ENCODE measurements at regions not wholly inside any gene's neighbourhood (a gene's known extent, or its start where the extent isn't known, plus 50 kb on each side); places are given as distances from the start of the nearest gene placed in this dataset.

GRCh38 chr20:57869291-57869950 lies 159.6 kb upstream of the PMEPA1 start:
- peaks cover 3% of the 10 kb centered on the region; the same call in 1 of the 2 replicates for H3K27me3 ChIP-seq (ENCODE audit: control insufficient read depth, insufficient read depth, low read length)
- no peak overlapping the region for H3K14ac ChIP-seq (replicated peaks; ENCODE audit: low read depth, low read length)
- no peak overlapping the region for H2BK120ac ChIP-seq (ENCODE audit: low read depth, low read length)
- H4K20me1 ChIP-seq (ENCODE audit: insufficient read depth, low read length): no peaks in the 10 kb centered on the region
- in situ Hi-C loops (cut with MboI; ENCODE audit: low sequenced_read_pairs) (no loop called here), intact Hi-C loops (cut with micrococcal nuclease) (no loop called here), dilution Hi-C loops (cut with HindIII; ENCODE audit: low sequenced_read_pairs, unreplicated experiment) (no loop called here)
- H3K18ac ChIP-seq (ENCODE audit: low read depth, low read length): no peak overlapping the region
- H3K9ac ChIP-seq (ENCODE audit: low read depth, low read length): no peak overlapping the region
- H3K4me3 ChIP-seq (ENCODE audit: insufficient read depth, low read depth, low read length): no peak overlapping the region
- no peak overlapping the region for H3K56ac ChIP-seq (ENCODE audit: extremely low read depth, insufficient read depth, low read length)
- no peak overlapping the region for H2BK20ac ChIP-seq (ENCODE audit: low read depth, low read length)
- no peaks in the 10 kb centered on the region for H3K9me3 ChIP-seq (ENCODE audit: control insufficient read depth, insufficient read depth, low read length)
- H3K9me1 ChIP-seq (ENCODE audit: insufficient read depth, low read length): no peaks in the 10 kb centered on the region
- TF ChIP-seq RFX5 (IDR thresholded peaks at IDR 0.05; ENCODE audit: low read depth, low read length) (no peak), RAD21 (IDR thresholded peaks at IDR 0.05; ENCODE audit: low read length) (no peak), POLR2A (IDR thresholded peaks at IDR 0.05; ENCODE audit: low read depth, low read length) (no peak), ELK1 (IDR thresholded peaks at IDR 0.05; ENCODE audit: borderline replicate concordance, low read depth, low read length) (no peak), CTCF (conservative IDR thresholded peaks at IDR 0.05; ENCODE audit: low read depth, low read length) (no peak), MXI1 (IDR thresholded peaks at IDR 0.05; ENCODE audit: borderline replicate concordance, low read depth, low read length) (no peak), MAFK (IDR thresholded peaks at IDR 0.05; ENCODE audit: low read depth, low read length) (no peak)
- no peak overlapping the region for H4K8ac ChIP-seq (ENCODE audit: low read depth in 2 of 2, low read length in 2 of 2)
- CTCF ChIA-PET: no interaction called here
- ATAC-seq (ENCODE audit: low read depth) (no peak), DNase-seq (no peak)
- H2BK5ac ChIP-seq (ENCODE audit: low read depth, low read length, poor library complexity, severe bottlenecking): no peak overlapping the region
- POLR2A ChIA-PET (ENCODE audit: unreplicated experiment): no interaction called here
- H2AK5ac ChIP-seq (ENCODE audit: low read depth, low read length): no peak overlapping the region
- no peak overlapping the region for H4K91ac ChIP-seq (ENCODE audit: insufficient read depth, low read depth, low read length)
- no peaks in the 10 kb centered on the region for H3K79me1 ChIP-seq (ENCODE audit: low read depth in 1 of 2, low read length in 2 of 2)
- H3K36me3 ChIP-seq (ENCODE audit: control insufficient read depth, insufficient read depth, low read length): no peaks in the 10 kb centered on the region
- no peak overlapping the region for H2AFZ ChIP-seq (replicated peaks; ENCODE audit: low read length, poor library complexity)
- no peak overlapping the region for H4K5ac ChIP-seq (ENCODE audit: low read depth, low read length)
- H3K4ac ChIP-seq (ENCODE audit: low read depth, low read length): no peak overlapping the region
- no peak overlapping the region for H3K4me2 ChIP-seq (ENCODE audit: low read depth, low read length)
- H2AK9ac ChIP-seq (replicated peaks; ENCODE audit: low read depth, low read length, poor library complexity): no peak overlapping the region
- H3K4me1 ChIP-seq (ENCODE audit: control insufficient read depth, insufficient read depth, low read length): no peaks in the 10 kb centered on the region
- no peak overlapping the region for H3K23ac ChIP-seq (ENCODE audit: low read depth, low read length)
- H3K27ac ChIP-seq (ENCODE audit: insufficient read depth, low read length): no peak overlapping the region
- BruUV-seq (replicated peaks): no TSS peak
- WGBS, 2 experiments (ENCODE audit: extremely low coverage in 2 of 2, insufficient read length in 1 of 2): no CpG with 5 or more reads among the region's 10 CpGs
- H2BK15ac ChIP-seq (ENCODE audit: low read depth, low read length): no peak overlapping the region

All from IMR-90 (cell line).